ENCODE measurements at regions not wholly inside any gene's neighbourhood (a gene's known extent, or its start where the extent isn't known, plus 50 kb on each side); places are given as distances from the start of the nearest gene placed in this dataset.

GRCh38 chr16:8355675-8356074, 234.6 kb downstream of the TMEM114 start:
- H2AFZ ChIP-seq: no peak overlapping the region; the same call in 1 of the 2 replicates
- Mint-ChIP-seq H3K36me3 (ENCODE audit: low read depth) (no peaks in the 10 kb centered on the region), H3K27ac (no peak overlapping the region)

GRCh38 chr16:8346294-8346693, 244.0 kb downstream of the TMEM114 start:
- no peaks in the 10 kb centered on the region for H3K27me3 Mint-ChIP-seq (ENCODE audit: insufficient read depth, low read depth, poor library complexity)
- Histone ChIP-seq H4K20me1 (replicated peaks; ENCODE audit: insufficient read depth) (no peaks in the 10 kb centered on the region), H2AFZ (no peak overlapping the region), H3K9me2 (ENCODE audit: insufficient read depth) (no peaks in the 10 kb centered on the region), H3F3A (replicated peaks; ENCODE audit: low read depth) (no peaks in the 10 kb centered on the region), H3K4me1 (ENCODE audit: insufficient read depth) (no peaks in the 10 kb centered on the region), H3K4me3 (no peak overlapping the region), H3K36me3 (ENCODE audit: insufficient read depth) (no peaks in the 10 kb centered on the region), H3K27ac (ENCODE audit: low read depth) (no peak overlapping the region), H3K79me2 (replicated peaks; ENCODE audit: insufficient read depth) (no peaks in the 10 kb centered on the region), H3K4me2 (no peak overlapping the region), H3K27me3 (ENCODE audit: insufficient read depth) (no peaks in the 10 kb centered on the region)
- H3K4me1 Mint-ChIP-seq: no peaks in the 10 kb centered on the region
- TF ChIP-seq REST (IDR thresholded peaks at IDR 0.05; ENCODE audit: unreplicated experiment): peak; percentile 81
- no peak for TF ChIP-seq NANOG (IDR thresholded peaks at IDR 0.05; ENCODE audit: borderline replicate concordance)
- DNase-seq (ENCODE audit: low spot score): peak; percentile 45
- no peaks in the 10 kb centered on the region for H3K36me3 Mint-ChIP-seq (ENCODE audit: low read depth)
- H3K4me3 Mint-ChIP-seq: no peak overlapping the region
- H3K9me3 Mint-ChIP-seq: no peaks in the 10 kb centered on the region
- peak; percentile 58 for ATAC-seq
- H3K27ac Mint-ChIP-seq: no peak overlapping the region

More at GRCh38 chr16:8355675-8356074, 234.6 kb downstream of the TMEM114 start:
- H3K9me3 Mint-ChIP-seq: no peaks in the 10 kb centered on the region
- H3K4me1 Mint-ChIP-seq: no peaks in the 10 kb centered on the region
- no peaks in the 10 kb centered on the region for H3K27me3 ChIP-seq (ENCODE audit: insufficient read depth)
- ATAC-seq (peak; percentile 91), DNase-seq (ENCODE audit: low spot score) (peak; percentile 51)
- H3K27ac ChIP-seq (ENCODE audit: low read depth): no peak overlapping the region
- H3K4me2 ChIP-seq: no peak overlapping the region
- no peaks in the 10 kb centered on the region for H3K79me2 ChIP-seq (replicated peaks; ENCODE audit: insufficient read depth)
- H4K20me1 ChIP-seq (replicated peaks; ENCODE audit: insufficient read depth): no peaks in the 10 kb centered on the region
- no peak overlapping the region for H3K4me3 Mint-ChIP-seq
- H3K4me3 ChIP-seq: no peak overlapping the region
- no peaks in the 10 kb centered on the region for H3F3A ChIP-seq (replicated peaks; ENCODE audit: low read depth)
- H3K27me3 Mint-ChIP-seq (ENCODE audit: insufficient read depth, low read depth, poor library complexity): no peaks in the 10 kb centered on the region
- no peaks in the 10 kb centered on the region for H3K36me3 ChIP-seq (ENCODE audit: insufficient read depth)
- H3K4me1 ChIP-seq (ENCODE audit: insufficient read depth): no peaks in the 10 kb centered on the region
- TF ChIP-seq POLR2AphosphoS5 (IDR thresholded peaks at IDR 0.05; ENCODE audit: low read depth) (no peak), STAT1 (IDR thresholded peaks at IDR 0.05; ENCODE audit: unreplicated experiment) (no peak), CTCF (conservative IDR thresholded peaks at IDR 0.05; ENCODE audit: low read depth in 2 of 2) (peak; percentile 45 to 52; a peak in 3 of 4 replicates)
- no peaks in the 10 kb centered on the region for H3K9me2 ChIP-seq (ENCODE audit: insufficient read depth)

- 0 out of 3 replicates have a peak, but pooled peaks cover 4% of the 10 kb centered on the region for H3K9me3 Mint-ChIP-seq
- no peaks in the 10 kb centered on the region for H3K36me3 Mint-ChIP-seq (ENCODE audit: low read depth)
- no peak for TF ChIP-seq REST (IDR thresholded peaks at IDR 0.05; ENCODE audit: unreplicated experiment)
- no peak for TF ChIP-seq CREB1 (CRISPR knock-in tag; IDR thresholded peaks at IDR 0.05; ENCODE audit: low read depth)
- no peak for TF ChIP-seq EZH2phosphoT487 (IDR thresholded peaks at IDR 0.05; ENCODE audit: unreplicated experiment)
- TF ChIP-seq NANOG (IDR thresholded peaks at IDR 0.05; ENCODE audit: borderline replicate concordance): no peak
- TF ChIP-seq CTCF (conservative IDR thresholded peaks at IDR 0.05; ENCODE audit: low read depth in 2 of 2): no peak
- no peak for TF ChIP-seq EZH2 (IDR thresholded peaks at IDR 0.05; ENCODE audit: low read depth, unreplicated experiment)
Observed at GRCh38 chr16:8342276-8342675, 248.0 kb downstream of the TMEM114 start.

More at GRCh38 chr16:8342276-8342675, 248.0 kb downstream of the TMEM114 start:
- Mint-ChIP-seq H3K27ac (no peak overlapping the region), H3K4me3 (no peak overlapping the region), H3K27me3 (ENCODE audit: insufficient read depth, low read depth, poor library complexity) (no peaks in the 10 kb centered on the region), H3K4me1 (no peaks in the 10 kb centered on the region)
- Histone ChIP-seq H3K4me1 (ENCODE audit: insufficient read depth) (no peaks in the 10 kb centered on the region), H3K4me3 (no peak overlapping the region), H3K4me2 (no peak overlapping the region), H3F3A (replicated peaks; ENCODE audit: low read depth) (no peaks in the 10 kb centered on the region), H3K36me3 (ENCODE audit: insufficient read depth) (no peaks in the 10 kb centered on the region), H4K20me1 (replicated peaks; ENCODE audit: insufficient read depth) (no peaks in the 10 kb centered on the region), H3K9me2 (ENCODE audit: insufficient read depth) (no peaks in the 10 kb centered on the region), H3K27me3 (ENCODE audit: insufficient read depth) (no peaks in the 10 kb centered on the region), H3K79me2 (replicated peaks; ENCODE audit: insufficient read depth) (no peaks in the 10 kb centered on the region), H2AFZ (no peak overlapping the region), H3K27ac (ENCODE audit: low read depth) (no peak overlapping the region)
- ATAC-seq (no peak), DNase-seq (ENCODE audit: low spot score) (no peak)

All from GM23338 (cell line).